ENCODE measurements at regions not wholly inside any gene's neighbourhood (a gene's known extent, or its start where the extent isn't known, plus 50 kb on each side); places are given as distances from the start of the nearest gene placed in this dataset.

DNA sequence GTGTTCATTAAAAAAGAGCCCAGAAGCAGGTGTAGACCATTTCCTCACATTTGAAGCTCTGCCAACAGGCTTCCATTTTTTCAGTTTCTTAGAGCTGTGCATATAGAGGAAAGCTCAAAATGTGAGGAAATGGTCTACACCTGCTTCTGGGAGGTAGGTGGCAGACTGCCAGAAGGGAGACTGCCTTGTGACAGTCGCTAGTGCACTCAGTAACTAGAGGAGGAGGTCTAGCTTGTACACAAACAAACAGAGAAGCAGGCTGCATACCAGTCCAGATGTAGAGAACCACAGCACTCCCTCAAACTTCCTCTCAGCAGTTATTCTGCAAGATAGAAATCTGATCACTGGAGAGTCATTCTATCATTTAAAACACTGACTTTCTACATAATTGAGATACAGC is 800.2 kb downstream of the EFNB2 start:
- Histone ChIP-seq H4K20me1 (ENCODE audit: insufficient read depth, low read depth, low read length) (no peaks in the 10 kb centered on the region), H3K4me1 (ENCODE audit: low read length) (no peaks in the 10 kb centered on the region), H3K9ac (ENCODE audit: low read length) (no peak overlapping the region), H2AFZ (ENCODE audit: low read length) (no peak overlapping the region), H3K79me2 (ENCODE audit: low read length) (no peaks in the 10 kb centered on the region), H3K4me2 (ENCODE audit: low read depth, low read length, poor library complexity, severe bottlenecking) (no peak overlapping the region), H3K4me3 (ENCODE audit: low read length) (no peak overlapping the region), H3K27me3 (ENCODE audit: low read length) (no peaks in the 10 kb centered on the region), H3K9me2 (replicated peaks; ENCODE audit: insufficient read depth, low read length) (no peaks in the 10 kb centered on the region), H3K9me3 (ENCODE audit: low read length) (peaks cover 35% of the 10 kb centered on the region), H3K36me3 (ENCODE audit: insufficient read depth, low read length) (no peaks in the 10 kb centered on the region), H3K27ac (ENCODE audit: low read length) (no peak overlapping the region)
- no peak for DNase-seq

DNA sequence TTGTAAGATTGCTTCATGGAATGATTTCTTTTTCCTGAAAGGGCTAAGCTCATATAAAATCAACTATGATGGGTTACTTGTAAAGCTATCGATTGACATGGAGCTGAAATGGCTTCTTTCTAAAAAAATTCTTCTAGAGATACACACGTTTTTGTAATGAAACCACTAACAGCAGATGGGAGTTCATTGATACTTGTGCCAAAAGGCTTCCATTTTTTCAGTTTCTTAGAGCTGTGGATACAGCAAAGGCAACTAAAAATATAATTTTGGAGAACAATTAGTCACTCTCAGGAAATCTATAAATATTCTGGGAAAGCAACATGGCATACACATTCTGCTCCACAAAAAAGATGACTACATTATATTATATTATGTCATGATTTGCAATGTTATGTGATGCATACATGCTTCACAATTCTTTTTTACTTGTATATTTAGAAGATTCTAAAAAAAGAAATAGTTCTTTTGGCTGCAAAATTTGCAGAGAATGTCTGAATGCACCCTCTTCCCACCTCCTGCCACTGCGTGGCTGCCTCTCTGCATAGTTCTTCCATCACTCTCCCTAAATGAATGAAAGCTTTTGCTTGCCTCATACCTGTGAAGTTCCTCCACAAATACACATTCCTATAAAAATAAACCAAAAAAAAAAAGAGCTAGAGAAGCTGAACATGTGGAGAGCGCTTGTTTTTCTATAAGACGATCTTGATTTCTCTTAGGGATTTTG is 802.5 kb downstream of the EFNB2 start:
- Histone ChIP-seq H3K4me1 (ENCODE audit: low read length) (no peaks in the 10 kb centered on the region), H4K20me1 (ENCODE audit: insufficient read depth, low read depth, low read length) (no peaks in the 10 kb centered on the region), H3K4me2 (ENCODE audit: low read depth, low read length, poor library complexity, severe bottlenecking) (no peak overlapping the region), H3K9me2 (replicated peaks; ENCODE audit: insufficient read depth, low read length) (no peaks in the 10 kb centered on the region), H3K4me3 (ENCODE audit: low read length) (no peak overlapping the region), H3K36me3 (ENCODE audit: insufficient read depth, low read length) (no peaks in the 10 kb centered on the region), H3K9me3 (ENCODE audit: low read length) (peaks cover 32% of the 10 kb centered on the region), H3K27me3 (ENCODE audit: low read length) (no peaks in the 10 kb centered on the region), H3K79me2 (ENCODE audit: low read length) (no peaks in the 10 kb centered on the region), H3K9ac (ENCODE audit: low read length) (no peak overlapping the region), H3K27ac (ENCODE audit: low read length) (no peak overlapping the region), H2AFZ (ENCODE audit: low read length) (no peak overlapping the region)
- DNase-seq: no peak

DNA sequence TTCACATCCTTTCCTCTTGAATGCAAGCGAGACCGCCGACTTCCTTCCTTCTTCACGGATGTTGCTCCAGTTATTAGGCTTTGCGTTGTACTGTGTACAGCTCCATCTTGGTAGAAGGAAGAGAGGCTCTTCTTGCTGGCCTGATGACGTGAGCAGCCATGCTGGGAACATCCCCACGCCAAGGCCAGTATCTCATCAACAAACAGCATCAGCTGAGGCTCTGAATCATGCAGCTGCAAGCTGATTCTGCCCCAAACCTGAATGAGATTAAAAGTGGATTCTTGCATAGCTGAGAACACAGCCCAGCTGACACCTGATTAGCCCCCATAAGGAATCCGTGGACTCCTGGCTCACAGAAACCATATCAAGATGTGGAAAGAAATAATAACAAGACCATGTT is 809.6 kb downstream of the EFNB2 start:
- H2AFZ ChIP-seq (ENCODE audit: low read length): no peak overlapping the region
- H3K27ac ChIP-seq (ENCODE audit: low read length): no peak overlapping the region
- H3K4me1 ChIP-seq (ENCODE audit: low read length): no peaks in the 10 kb centered on the region
- peaks cover 30% of the 10 kb centered on the region for H3K9me3 ChIP-seq (ENCODE audit: low read length)
- H3K27me3 ChIP-seq (ENCODE audit: low read length): no peaks in the 10 kb centered on the region
- no peaks in the 10 kb centered on the region for H4K20me1 ChIP-seq (ENCODE audit: insufficient read depth, low read depth, low read length)
- no peak for DNase-seq
- H3K9ac ChIP-seq (ENCODE audit: low read length): no peak overlapping the region
- no peak overlapping the region for H3K4me2 ChIP-seq (ENCODE audit: low read depth, low read length, poor library complexity, severe bottlenecking)
- no peaks in the 10 kb centered on the region for H3K79me2 ChIP-seq (ENCODE audit: low read length)
- H3K4me3 ChIP-seq (ENCODE audit: low read length): no peak overlapping the region
- H3K9me2 ChIP-seq (replicated peaks; ENCODE audit: insufficient read depth, low read length): no peaks in the 10 kb centered on the region
- H3K36me3 ChIP-seq (ENCODE audit: insufficient read depth, low read length): no peaks in the 10 kb centered on the region

DNA sequence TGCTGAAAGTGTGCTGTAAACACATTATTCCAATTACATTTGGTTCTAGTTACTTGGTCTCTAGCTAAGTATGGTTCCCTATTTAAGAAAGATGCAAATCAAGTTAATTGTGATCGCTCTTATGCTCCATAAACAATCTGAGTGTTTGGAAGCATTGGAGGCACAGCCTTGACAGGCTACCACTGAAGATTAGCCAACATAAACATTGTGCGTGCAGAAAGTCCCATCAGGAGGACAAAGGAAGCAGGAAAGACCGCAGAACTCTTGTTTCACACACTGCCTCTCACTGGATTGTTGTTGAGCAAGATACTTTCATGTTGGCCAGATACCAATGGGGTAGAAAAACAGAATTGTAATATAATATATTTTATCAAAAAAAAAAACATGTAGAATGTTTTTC is 814.4 kb downstream of the EFNB2 start:
- Histone ChIP-seq H3K4me2 (ENCODE audit: low read depth, low read length, poor library complexity, severe bottlenecking) (no peak overlapping the region), H3K9me3 (ENCODE audit: low read length) (peaks cover 29% of the 10 kb centered on the region), H3K27me3 (ENCODE audit: low read length) (no peaks in the 10 kb centered on the region), H2AFZ (ENCODE audit: low read length) (no peak overlapping the region), H3K27ac (ENCODE audit: low read length) (no peak overlapping the region), H3K9me2 (replicated peaks; ENCODE audit: insufficient read depth, low read length) (no peaks in the 10 kb centered on the region), H3K79me2 (ENCODE audit: low read length) (no peaks in the 10 kb centered on the region), H3K36me3 (ENCODE audit: insufficient read depth, low read length) (no peaks in the 10 kb centered on the region), H3K9ac (ENCODE audit: low read length) (no peak overlapping the region), H3K4me1 (ENCODE audit: low read length) (no peaks in the 10 kb centered on the region), H3K4me3 (ENCODE audit: low read length) (no peak overlapping the region), H4K20me1 (ENCODE audit: insufficient read depth, low read depth, low read length) (no peaks in the 10 kb centered on the region)
- DNase-seq: no peak

DNA sequence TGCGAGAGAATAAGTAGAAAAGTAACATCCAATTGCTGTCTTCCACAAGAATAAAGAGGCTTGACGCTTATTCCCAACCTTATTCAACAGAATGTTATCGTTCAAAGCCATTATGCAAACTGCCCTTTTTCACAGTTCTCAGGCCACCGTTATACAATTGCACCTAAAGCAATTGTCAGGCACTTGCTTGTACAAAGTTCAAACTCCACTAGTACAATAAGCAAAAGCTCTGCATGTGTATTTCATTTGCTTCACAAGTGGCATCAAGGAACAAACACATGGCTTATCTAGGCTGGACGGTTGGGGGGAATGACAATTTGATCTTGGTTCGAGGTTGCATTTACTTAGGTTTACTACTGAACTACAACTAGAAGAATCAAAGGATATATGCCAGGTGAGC is 815.6 kb downstream of the EFNB2 start:
- H3K36me3 ChIP-seq (ENCODE audit: insufficient read depth, low read length): no peaks in the 10 kb centered on the region
- H3K27ac ChIP-seq (ENCODE audit: low read length): no peak overlapping the region
- DNase-seq: no peak
- no peaks in the 10 kb centered on the region for H3K79me2 ChIP-seq (ENCODE audit: low read length)
- no peak overlapping the region for H3K4me2 ChIP-seq (ENCODE audit: low read depth, low read length, poor library complexity, severe bottlenecking)
- no peaks in the 10 kb centered on the region for H4K20me1 ChIP-seq (ENCODE audit: insufficient read depth, low read depth, low read length)
- H3K4me1 ChIP-seq (ENCODE audit: low read length): no peaks in the 10 kb centered on the region
- no peaks in the 10 kb centered on the region for H3K9me2 ChIP-seq (replicated peaks; ENCODE audit: insufficient read depth, low read length)
- no peak overlapping the region for H2AFZ ChIP-seq (ENCODE audit: low read length)
- H3K4me3 ChIP-seq (ENCODE audit: low read length): no peak overlapping the region
- peaks cover 24% of the 10 kb centered on the region for H3K9me3 ChIP-seq (ENCODE audit: low read length)
- H3K27me3 ChIP-seq (ENCODE audit: low read length): no peaks in the 10 kb centered on the region
- H3K9ac ChIP-seq (ENCODE audit: low read length): no peak overlapping the region

DNA sequence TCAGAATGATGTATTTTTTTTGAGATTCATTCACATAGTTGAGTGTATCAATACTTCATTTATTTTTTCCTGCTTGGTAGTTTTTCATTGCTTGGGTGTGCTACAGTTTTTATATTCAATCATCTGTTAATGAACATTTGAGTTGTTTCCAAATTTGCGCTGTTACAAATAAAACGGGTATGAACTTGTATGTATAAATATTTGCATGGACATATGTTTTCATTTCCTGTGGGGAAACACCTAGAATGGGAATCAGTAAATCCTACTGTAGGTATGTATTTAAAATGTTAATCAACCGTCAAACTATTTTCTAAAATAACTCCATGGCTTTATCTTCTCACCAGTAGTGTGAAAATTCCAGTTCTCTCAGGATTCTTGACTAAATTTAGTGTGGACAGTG is 826.3 kb downstream of the EFNB2 start:
- no peak overlapping the region for H3K4me3 ChIP-seq (ENCODE audit: low read length)
- H3K36me3 ChIP-seq (ENCODE audit: insufficient read depth, low read length): no peaks in the 10 kb centered on the region
- H3K27me3 ChIP-seq (ENCODE audit: low read length): no peaks in the 10 kb centered on the region
- no peaks in the 10 kb centered on the region for H3K9me2 ChIP-seq (replicated peaks; ENCODE audit: insufficient read depth, low read length)
- H4K20me1 ChIP-seq (ENCODE audit: insufficient read depth, low read depth, low read length): no peaks in the 10 kb centered on the region
- no peak for DNase-seq
- H3K27ac ChIP-seq (ENCODE audit: low read length): no peak overlapping the region
- H3K79me2 ChIP-seq (ENCODE audit: low read length): no peaks in the 10 kb centered on the region
- peaks cover 39% of the 10 kb centered on the region for H3K9me3 ChIP-seq (ENCODE audit: low read length)
- H3K4me1 ChIP-seq (ENCODE audit: low read length): no peaks in the 10 kb centered on the region
- H3K4me2 ChIP-seq (ENCODE audit: low read depth, low read length, poor library complexity, severe bottlenecking): no peak overlapping the region
- H3K9ac ChIP-seq (ENCODE audit: low read length): no peak overlapping the region
- no peak overlapping the region for H2AFZ ChIP-seq (ENCODE audit: low read length)

DNA sequence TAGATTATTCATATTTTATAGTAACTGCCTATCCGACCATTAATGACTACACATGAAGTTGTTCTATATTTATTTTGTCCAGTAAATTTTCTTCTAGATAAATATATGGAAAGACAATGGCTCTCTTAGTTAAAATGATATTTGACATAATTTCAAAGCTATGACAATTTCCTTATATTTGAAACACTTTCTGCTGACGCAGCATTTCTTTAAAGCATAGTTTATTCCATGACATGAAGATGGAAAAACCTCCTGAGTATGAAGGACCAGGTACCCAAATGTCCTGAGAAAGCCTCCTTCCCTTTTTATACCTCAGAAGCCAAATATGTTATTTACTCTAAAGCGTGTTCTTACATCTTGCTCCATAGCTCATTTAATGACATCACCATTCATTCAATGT is 831.6 kb downstream of the EFNB2 start:
- no peak overlapping the region for H2AFZ ChIP-seq (ENCODE audit: low read length)
- no peak overlapping the region for H3K27ac ChIP-seq (ENCODE audit: low read length)
- H3K4me1 ChIP-seq (ENCODE audit: low read length): no peaks in the 10 kb centered on the region
- no peaks in the 10 kb centered on the region for H3K79me2 ChIP-seq (ENCODE audit: low read length)
- no peaks in the 10 kb centered on the region for H3K36me3 ChIP-seq (ENCODE audit: insufficient read depth, low read length)
- H3K4me2 ChIP-seq (ENCODE audit: low read depth, low read length, poor library complexity, severe bottlenecking): no peak overlapping the region
- no peaks in the 10 kb centered on the region for H4K20me1 ChIP-seq (ENCODE audit: insufficient read depth, low read depth, low read length)
- peaks cover 21% of the 10 kb centered on the region for H3K9me3 ChIP-seq (ENCODE audit: low read length)
- no peaks in the 10 kb centered on the region for H3K27me3 ChIP-seq (ENCODE audit: low read length)
- H3K4me3 ChIP-seq (ENCODE audit: low read length): no peak overlapping the region
- DNase-seq: no peak
- H3K9me2 ChIP-seq (replicated peaks; ENCODE audit: insufficient read depth, low read length): no peaks in the 10 kb centered on the region
- no peak overlapping the region for H3K9ac ChIP-seq (ENCODE audit: low read length)

DNA sequence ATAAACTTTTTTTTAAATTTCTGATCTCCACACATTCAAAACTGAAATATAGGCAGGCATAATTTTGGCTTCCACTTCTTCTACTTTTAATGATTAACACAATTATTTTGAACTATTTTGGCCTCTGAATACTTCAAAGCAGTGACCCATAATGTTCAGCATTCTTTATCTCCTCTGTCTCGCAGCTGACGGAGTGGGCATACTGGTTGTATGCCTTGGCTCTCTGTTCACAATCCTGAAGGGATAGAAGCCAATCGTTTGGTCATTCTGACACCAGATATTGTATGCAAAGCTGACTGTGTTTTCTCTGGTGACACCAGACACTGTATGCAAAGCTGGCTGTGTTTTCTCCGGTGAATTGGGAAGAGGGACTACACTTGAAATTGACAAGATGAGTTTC is 833.0 kb downstream of the EFNB2 start:
- H3K27ac ChIP-seq (ENCODE audit: low read length): no peak overlapping the region
- H3K4me1 ChIP-seq (ENCODE audit: low read length): no peaks in the 10 kb centered on the region
- no peak for DNase-seq
- H2AFZ ChIP-seq (ENCODE audit: low read length): no peak overlapping the region
- H3K79me2 ChIP-seq (ENCODE audit: low read length): no peaks in the 10 kb centered on the region
- H4K20me1 ChIP-seq (ENCODE audit: insufficient read depth, low read depth, low read length): no peaks in the 10 kb centered on the region
- peaks cover 22% of the 10 kb centered on the region for H3K9me3 ChIP-seq (ENCODE audit: low read length)
- no peaks in the 10 kb centered on the region for H3K27me3 ChIP-seq (ENCODE audit: low read length)
- no peak overlapping the region for H3K4me3 ChIP-seq (ENCODE audit: low read length)
- H3K36me3 ChIP-seq (ENCODE audit: insufficient read depth, low read length): no peaks in the 10 kb centered on the region
- H3K9ac ChIP-seq (ENCODE audit: low read length): no peak overlapping the region
- H3K9me2 ChIP-seq (replicated peaks; ENCODE audit: insufficient read depth, low read length): no peaks in the 10 kb centered on the region
- no peak overlapping the region for H3K4me2 ChIP-seq (ENCODE audit: low read depth, low read length, poor library complexity, severe bottlenecking)

DNA sequence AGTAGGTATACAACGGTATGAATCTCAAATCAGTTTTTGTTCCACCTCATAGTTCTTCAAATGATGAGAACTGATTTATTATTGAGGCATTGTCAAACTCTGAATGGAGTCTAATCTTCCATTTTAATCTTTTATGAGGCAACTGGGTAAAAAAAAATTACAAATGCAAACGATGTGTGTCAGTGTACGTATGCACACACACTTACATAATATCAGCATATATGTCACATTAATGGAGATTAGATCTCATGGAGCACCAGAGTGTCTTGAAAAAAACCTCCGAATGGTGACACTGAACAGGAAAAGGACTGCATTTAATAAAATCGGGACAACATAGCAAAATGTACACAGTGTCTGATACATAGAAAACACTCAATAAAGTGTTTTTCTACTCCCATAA is 842.7 kb downstream of the EFNB2 start:
- H3K9me2 ChIP-seq (replicated peaks; ENCODE audit: insufficient read depth, low read length): no peaks in the 10 kb centered on the region
- peaks cover 24% of the 10 kb centered on the region for H3K9me3 ChIP-seq (ENCODE audit: low read length)
- no peak for DNase-seq
- no peak overlapping the region for H3K4me3 ChIP-seq (ENCODE audit: low read length)
- no peaks in the 10 kb centered on the region for H3K4me1 ChIP-seq (ENCODE audit: low read length)
- H3K79me2 ChIP-seq (ENCODE audit: low read length): no peaks in the 10 kb centered on the region
- H2AFZ ChIP-seq (ENCODE audit: low read length): no peak overlapping the region
- H3K27ac ChIP-seq (ENCODE audit: low read length): no peak overlapping the region
- H3K36me3 ChIP-seq (ENCODE audit: insufficient read depth, low read length): no peaks in the 10 kb centered on the region
- H4K20me1 ChIP-seq (ENCODE audit: insufficient read depth, low read depth, low read length): no peaks in the 10 kb centered on the region
- H3K27me3 ChIP-seq (ENCODE audit: low read length): no peaks in the 10 kb centered on the region
- H3K9ac ChIP-seq (ENCODE audit: low read length): no peak overlapping the region
- H3K4me2 ChIP-seq (ENCODE audit: low read depth, low read length, poor library complexity, severe bottlenecking): no peak overlapping the region
